IPS-NIHi7 (cell line): ENCODE measurements at regions not wholly inside any gene's neighbourhood (a gene's known extent, or its start where the extent isn't known, plus 50 kb on each side); places are given as distances from the start of the nearest gene placed in this dataset.
"Not testable (repeated sequence)": the region's sequence is repeated elsewhere in the genome, so short reads cannot be mapped to it uniquely, and the experiment has no call there.

Experiments
- DNase-seq: peaks from one replicate; pipeline ENCODE4 v3.0.0; 2012; ENCODE audit warnings: mixed read lengths; ENCODE audit errors: extremely low spot score

- DNase-seq, result no peak
Measured at GRCh38 chr14:44785096-44785495, 176.7 kb downstream of the KLHL28 start.

GRCh38 chr14:44783901-44784300, 177.8 kb downstream of the KLHL28 start:
- DNase-seq, result no peak

- no peak for DNase-seq
Measured at GRCh38 chr14:44782775-44783238, 178.9 kb downstream of the KLHL28 start.

GRCh38 chr14:44780989-44781388, 180.8 kb downstream of the KLHL28 start:
- no peak for DNase-seq

GRCh38 chr14:44778604-44779003, 183.1 kb downstream of the KLHL28 start:
- DNase-seq, result no peak

- DNase-seq, result no peak
Measured at GRCh38 chr14:44777584-44777983, 184.2 kb downstream of the KLHL28 start.

- DNase-seq, result no peak
Measured at GRCh38 chr14:44775248-44775647, 186.5 kb downstream of the KLHL28 start.

- DNase-seq, result no peak
Measured at GRCh38 chr14:44774396-44774795, 187.4 kb downstream of the KLHL28 start.

- DNase-seq, result no peak
Measured at GRCh38 chr14:44771496-44771895, 190.3 kb downstream of the KLHL28 start.

GRCh38 chr14:44770201-44770600, 191.5 kb downstream of the KLHL28 start:
- no peak for DNase-seq

- DNase-seq, result no peak
Measured at GRCh38 chr14:44768935-44769334, 192.8 kb downstream of the KLHL28 start.

- no peak for DNase-seq
Measured at GRCh38 chr14:44767646-44768173, 194.0 kb downstream of the KLHL28 start.

GRCh38 chr14:44766285-44766684, 195.5 kb downstream of the KLHL28 start:
- no peak for DNase-seq

- DNase-seq, result no peak
Measured at GRCh38 chr14:44763356-44763755, 198.4 kb downstream of the KLHL28 start.

GRCh38 chr14:44759277-44759676, 202.5 kb downstream of the KLHL28 start:
- DNase-seq, result no peak

GRCh38 chr14:44756554-44756953, 205.2 kb downstream of the KLHL28 start:
- DNase-seq, result no peak

GRCh38 chr14:44745371-44745770, 216.4 kb downstream of the KLHL28 start:
- DNase-seq, result no peak

- DNase-seq, result no peak
Measured at GRCh38 chr14:44742202-44742601, 219.5 kb downstream of the KLHL28 start.

- DNase-seq, result no peak
Measured at GRCh38 chr14:44741431-44741830, 220.3 kb downstream of the KLHL28 start.

GRCh38 chr14:44736326-44736725, 225.4 kb downstream of the KLHL28 start:
- DNase-seq, result no peak

GRCh38 chr14:44732144-44732543, 225.1 kb upstream of the FSCB start:
- no peak for DNase-seq

- no peak for DNase-seq
Measured at GRCh38 chr14:44730860-44731259, 223.8 kb upstream of the FSCB start.

GRCh38 chr14:44721395-44721794, 214.3 kb upstream of the FSCB start:
- DNase-seq, result not testable (repeated sequence)

- no peak for DNase-seq
Measured at GRCh38 chr14:44720707-44721106, 213.6 kb upstream of the FSCB start.
